Neural progenitor cell (in vitro differentiated cells): ENCODE measurements at regions not wholly inside any gene's neighbourhood (a gene's known extent, or its start where the extent isn't known, plus 50 kb on each side); places are given as distances from the start of the nearest gene placed in this dataset.

Experiments
- DNase-seq: peaks from one replicate; pipeline ENCODE4 v3.0.0-alpha.2; 2016; ENCODE audit warnings: low spot score
- H2AFZ ChIP-seq: fragments of 200-600 bp; sonication (generic); replicated peaks from 2 replicates; pipeline ENCODE4 v1.6.1; 2016; ENCODE audit warnings: antibody characterized with exemption
- H3F3A ChIP-seq: fragments of 200-600 bp; sonication (generic); 2 replicates; pipeline ENCODE4 v1.6.1; 2016; ENCODE audit warnings: antibody characterized with exemption, low read depth
- H3K27ac ChIP-seq: fragments of 200-600 bp; sonication (generic); 2 replicates; pipeline ENCODE4 v1.5.1; 2016; ENCODE audit warnings: mild to moderate bottlenecking
- H3K27me3 ChIP-seq: fragments of 200-600 bp; sonication (generic); 2 replicates; pipeline ENCODE4 v1.6.1; 2016; ENCODE audit warnings: mild to moderate bottlenecking, moderate library complexity
- H3K36me3 ChIP-seq: fragments of 200-600 bp; sonication (generic); 2 replicates; pipeline ENCODE4 v1.5.1; 2016
- H3K4me1 ChIP-seq: fragments of 200-600 bp; sonication (generic); 2 replicates; pipeline ENCODE4 v1.6.1; 2016; ENCODE audit warnings: mixed run types
- H3K4me2 ChIP-seq: fragments of 200-600 bp; sonication (generic); 2 replicates; pipeline ENCODE4 v1.6.1; 2016
- H3K4me3 ChIP-seq: fragments of 200-600 bp; sonication (generic); 2 replicates; pipeline ENCODE4 v1.5.1; 2016
- H3K79me2 ChIP-seq: fragments of 200-600 bp; sonication (generic); 2 replicates; pipeline ENCODE4 v1.6.1; 2016; ENCODE audit warnings: low read depth
- H3K9ac ChIP-seq: fragments of 200-600 bp; sonication (generic); 2 replicates; pipeline ENCODE4 v1.6.1; 2016
- H3K9me3 ChIP-seq: fragments of 200-600 bp; sonication (generic); 2 replicates; pipeline ENCODE4 v1.5.1; 2016; ENCODE audit warnings: low read depth
- H4K20me1 ChIP-seq: fragments of 200-600 bp; sonication (generic); 2 replicates; pipeline ENCODE4 v1.6.1; 2016; ENCODE audit warnings: low read depth
- H3K27ac Mint-ChIP-seq: 3 replicates; pipeline ENCODE4 v1.8.0; 2021; ENCODE audit warnings: mixed read lengths
- H3K27me3 Mint-ChIP-seq: 2 replicates; pipeline ENCODE4 v1.8.0; 2022; ENCODE audit warnings: low read depth, mild to moderate bottlenecking, inconsistent platforms, moderate library complexity, mixed read lengths; ENCODE audit not compliant: insufficient read depth
- H3K36me3 Mint-ChIP-seq: 3 replicates; pipeline ENCODE4 v1.8.0; 2021; ENCODE audit warnings: mixed read lengths
- H3K4me1 Mint-ChIP-seq: 3 replicates; pipeline ENCODE4 v1.8.0; 2021; ENCODE audit warnings: mixed read lengths
- H3K4me3 Mint-ChIP-seq: 3 replicates; pipeline ENCODE4 v1.8.0; 2021; ENCODE audit warnings: mild to moderate bottlenecking, moderate library complexity, mixed read lengths
- H3K9me3 Mint-ChIP-seq: 3 replicates; pipeline ENCODE4 v1.8.0; 2020; ENCODE audit warnings: mixed read lengths
- EZH2 ChIP-seq: fragments of 200-600 bp; sonication (generic); IDR thresholded peaks from 2 replicates; pipeline ENCODE4 v1.6.1; 2017; ENCODE audit warnings: antibody characterized with exemption, mild to moderate bottlenecking, moderate library complexity
- EZH2phosphoT487 ChIP-seq: fragments of 200-600 bp; sonication (generic); IDR thresholded peaks from 2 replicates; pipeline ENCODE4 v1.6.1; 2017; ENCODE audit warnings: antibody characterized with exemption
- TF ChIP-seq, protein P1 (sequence below): fragments of 200-600 bp; sonication (generic); IDR thresholded peaks from 2 replicates; pipeline ENCODE4 v1.5.1; 2017; ENCODE audit warnings: antibody characterized with exemption, mild to moderate bottlenecking

DNA sequence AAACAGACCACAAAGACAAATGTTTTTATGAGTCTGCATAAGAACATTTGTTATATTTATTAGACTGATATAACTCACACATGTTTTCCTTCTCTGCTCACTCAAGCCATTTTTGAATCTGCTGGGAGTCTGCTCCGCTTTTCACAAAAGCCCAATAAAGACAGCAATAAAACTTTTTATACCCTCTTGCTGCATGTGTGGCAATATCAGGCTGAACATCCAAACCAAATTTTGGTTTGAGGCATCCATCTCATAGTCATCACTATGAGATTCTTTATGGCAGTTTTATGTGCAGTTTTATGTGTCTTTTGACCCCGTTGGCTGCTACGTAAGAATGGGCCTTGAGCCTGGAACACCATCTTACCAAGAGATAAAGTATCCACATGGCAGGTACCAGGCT, 1276.8 kb upstream of the ADGRB3 start:
- no peaks in the 10 kb centered on the region for H3K36me3 Mint-ChIP-seq
- Histone ChIP-seq H3K4me1 (peaks cover 9% of the 10 kb centered on the region), H2AFZ (no peak overlapping the region), H3K9me3 (no peaks in the 10 kb centered on the region), H3F3A (no peaks in the 10 kb centered on the region), H3K4me2 (no peak overlapping the region), H3K27me3 (no peaks in the 10 kb centered on the region), H3K4me3 (no peak overlapping the region), H4K20me1 (no peaks in the 10 kb centered on the region), H3K79me2 (no peaks in the 10 kb centered on the region), H3K36me3 (no peaks in the 10 kb centered on the region), H3K9ac (no peak overlapping the region), H3K27ac (no peak overlapping the region)
- no peaks in the 10 kb centered on the region for H3K27me3 Mint-ChIP-seq
- peaks cover 10% of the 10 kb centered on the region for H3K4me1 Mint-ChIP-seq
- no peak for DNase-seq
- H3K4me3 Mint-ChIP-seq, result no peak overlapping the region
- H3K27ac Mint-ChIP-seq, result no peak overlapping the region
- no peaks in the 10 kb centered on the region for H3K9me3 Mint-ChIP-seq
- TF ChIP-seq EZH2phosphoT487 (no peak), EZH2 (no peak)
- TF ChIP-seq, protein P1, sequence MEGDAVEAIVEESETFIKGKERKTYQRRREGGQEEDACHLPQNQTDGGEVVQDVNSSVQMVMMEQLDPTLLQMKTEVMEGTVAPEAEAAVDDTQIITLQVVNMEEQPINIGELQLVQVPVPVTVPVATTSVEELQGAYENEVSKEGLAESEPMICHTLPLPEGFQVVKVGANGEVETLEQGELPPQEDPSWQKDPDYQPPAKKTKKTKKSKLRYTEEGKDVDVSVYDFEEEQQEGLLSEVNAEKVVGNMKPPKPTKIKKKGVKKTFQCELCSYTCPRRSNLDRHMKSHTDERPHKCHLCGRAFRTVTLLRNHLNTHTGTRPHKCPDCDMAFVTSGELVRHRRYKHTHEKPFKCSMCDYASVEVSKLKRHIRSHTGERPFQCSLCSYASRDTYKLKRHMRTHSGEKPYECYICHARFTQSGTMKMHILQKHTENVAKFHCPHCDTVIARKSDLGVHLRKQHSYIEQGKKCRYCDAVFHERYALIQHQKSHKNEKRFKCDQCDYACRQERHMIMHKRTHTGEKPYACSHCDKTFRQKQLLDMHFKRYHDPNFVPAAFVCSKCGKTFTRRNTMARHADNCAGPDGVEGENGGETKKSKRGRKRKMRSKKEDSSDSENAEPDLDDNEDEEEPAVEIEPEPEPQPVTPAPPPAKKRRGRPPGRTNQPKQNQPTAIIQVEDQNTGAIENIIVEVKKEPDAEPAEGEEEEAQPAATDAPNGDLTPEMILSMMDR, result no peak

DNA sequence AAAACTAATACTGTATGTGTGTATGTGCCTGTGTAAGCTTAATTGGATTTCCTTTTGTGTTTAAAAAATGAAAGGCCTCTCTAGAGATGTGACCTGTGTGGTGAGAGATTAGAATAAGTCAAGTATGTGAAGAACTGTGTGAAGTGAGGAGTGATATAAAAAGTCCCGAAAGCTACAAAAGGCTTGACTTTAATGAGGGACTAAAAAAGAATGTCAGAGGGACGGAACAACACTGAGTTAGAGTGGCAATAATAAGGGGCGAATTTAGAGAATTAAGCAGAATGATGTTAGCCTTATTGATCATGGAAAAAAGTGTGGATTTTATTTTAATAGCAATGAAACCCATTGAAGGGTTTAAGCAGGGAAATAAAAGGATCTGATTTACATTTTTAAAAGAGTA, 1281.2 kb upstream of the ADGRB3 start:
- no peaks in the 10 kb centered on the region for H3K36me3 Mint-ChIP-seq
- no peaks in the 10 kb centered on the region for H3K27me3 ChIP-seq
- H3K36me3 ChIP-seq, result no peaks in the 10 kb centered on the region
- H3K27me3 Mint-ChIP-seq, result no peaks in the 10 kb centered on the region
- H3F3A ChIP-seq, result no peaks in the 10 kb centered on the region
- peak overlapping the region; percentile 8 for H3K4me2 ChIP-seq
- no peak overlapping the region for H3K9ac ChIP-seq
- H3K27ac ChIP-seq, result no peak overlapping the region
- peaks cover 10% of the 10 kb centered on the region for H3K4me1 Mint-ChIP-seq
- no peak for TF ChIP-seq EZH2phosphoT487
- no peak for TF ChIP-seq EZH2
- TF ChIP-seq, protein P1, result no peak
- no peak overlapping the region for H3K4me3 Mint-ChIP-seq
- peaks cover 9% of the 10 kb centered on the region for H3K4me1 ChIP-seq
- no peak overlapping the region for H3K4me3 ChIP-seq
- no peaks in the 10 kb centered on the region for H3K79me2 ChIP-seq
- H4K20me1 ChIP-seq, result no peaks in the 10 kb centered on the region
- H3K27ac Mint-ChIP-seq, result no peak overlapping the region
- H3K9me3 Mint-ChIP-seq, result no peaks in the 10 kb centered on the region
- no peaks in the 10 kb centered on the region for H3K9me3 ChIP-seq
- DNase-seq, result no peak
- peak overlapping the region; percentile 29 for H2AFZ ChIP-seq

DNA sequence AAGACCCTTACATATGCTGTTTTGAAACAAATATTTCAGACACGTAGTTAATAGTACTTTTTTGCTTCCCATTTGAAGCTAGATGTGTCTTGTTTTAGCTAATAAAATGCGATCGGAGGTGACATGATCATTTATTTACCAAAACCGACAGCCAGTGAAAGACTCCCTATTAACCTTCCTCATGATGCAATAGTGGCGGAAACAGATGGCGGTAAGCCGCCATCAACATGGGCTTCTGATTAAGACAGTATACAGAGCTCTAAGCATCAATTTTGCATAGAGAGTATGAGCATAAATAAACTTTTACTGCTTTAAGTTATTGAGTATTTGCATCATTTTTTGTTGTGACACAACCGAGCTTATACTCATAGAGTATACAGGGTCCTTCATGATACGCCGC, 1282.4 kb upstream of the ADGRB3 start:
- TF ChIP-seq EZH2phosphoT487, result no peak
- TF ChIP-seq EZH2, result no peak
- TF ChIP-seq, protein P1, result no peak
- Histone ChIP-seq H3K9ac (no peak overlapping the region), H3K36me3 (no peaks in the 10 kb centered on the region), H4K20me1 (no peaks in the 10 kb centered on the region), H3K79me2 (no peaks in the 10 kb centered on the region), H2AFZ (no peak overlapping the region), H3K4me1 (peaks cover 9% of the 10 kb centered on the region), H3K27ac (no peak overlapping the region), H3K9me3 (no peaks in the 10 kb centered on the region), H3F3A (no peaks in the 10 kb centered on the region), H3K4me2 (no peak overlapping the region), H3K4me3 (no peak overlapping the region), H3K27me3 (no peaks in the 10 kb centered on the region)
- Mint-ChIP-seq H3K4me1 (peaks cover 10% of the 10 kb centered on the region), H3K27ac (no peak overlapping the region), H3K9me3 (no peaks in the 10 kb centered on the region), H3K27me3 (no peaks in the 10 kb centered on the region), H3K4me3 (no peak overlapping the region), H3K36me3 (no peaks in the 10 kb centered on the region)
- no peak for DNase-seq

DNA sequence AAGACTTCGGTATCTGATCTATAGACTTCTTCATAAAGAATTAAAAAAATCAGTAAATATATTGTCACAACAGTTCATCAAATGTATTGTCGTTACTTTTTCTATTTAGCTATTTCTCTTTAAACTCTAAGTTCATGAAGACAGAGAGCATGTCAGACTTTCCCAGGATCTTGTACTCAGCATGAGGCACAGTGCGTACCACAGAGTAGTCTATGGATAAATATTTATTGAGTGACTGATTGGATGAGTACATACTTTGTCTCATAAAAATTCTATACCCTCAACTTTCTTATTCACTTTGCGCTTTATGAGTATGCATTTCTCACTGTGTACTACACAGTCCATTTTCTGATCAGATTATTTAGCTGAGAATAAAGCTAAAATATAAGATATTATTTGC, 1284.4 kb upstream of the ADGRB3 start:
- TF ChIP-seq, protein P1, result no peak
- TF ChIP-seq EZH2phosphoT487 (no peak), EZH2 (no peak)
- H3K4me1 ChIP-seq, result peaks cover 9% of the 10 kb centered on the region
- no peaks in the 10 kb centered on the region for H3K27me3 ChIP-seq
- H3K9me3 Mint-ChIP-seq, result no peaks in the 10 kb centered on the region
- H3K4me3 ChIP-seq, result no peak overlapping the region
- no peaks in the 10 kb centered on the region for H3F3A ChIP-seq
- no peak overlapping the region for H2AFZ ChIP-seq
- H3K79me2 ChIP-seq, result no peaks in the 10 kb centered on the region
- no peak for DNase-seq
- H4K20me1 ChIP-seq, result no peaks in the 10 kb centered on the region
- no peaks in the 10 kb centered on the region for H3K27me3 Mint-ChIP-seq
- no peaks in the 10 kb centered on the region for H3K9me3 ChIP-seq
- peaks cover 10% of the 10 kb centered on the region for H3K4me1 Mint-ChIP-seq
- H3K4me2 ChIP-seq, result no peak overlapping the region
- H3K27ac ChIP-seq, result no peak overlapping the region
- no peak overlapping the region for H3K4me3 Mint-ChIP-seq
- no peaks in the 10 kb centered on the region for H3K36me3 Mint-ChIP-seq
- no peak overlapping the region for H3K9ac ChIP-seq
- H3K27ac Mint-ChIP-seq, result no peak overlapping the region
- H3K36me3 ChIP-seq, result no peaks in the 10 kb centered on the region
